H9 (cell line): ENCODE measurements at regions not wholly inside any gene's neighbourhood (a gene's known extent, or its start where the extent isn't known, plus 50 kb on each side); places are given as distances from the start of the nearest gene placed in this dataset.

ENCODE experiments used
- DNase-seq: peaks from one replicate; pipeline ENCODE4 v3.0.0-alpha.2; 2017
- H2AFZ ChIP-seq: one replicate; pipeline ENCODE4 v1.6.1; 2013; ENCODE audit warnings: mild to moderate bottlenecking, low read length, control low read depth, moderate library complexity
- H2AK5ac ChIP-seq: 2 replicates; pipeline ENCODE4 v1.6.1; 2013; ENCODE audit warnings: low read length, control low read depth, mixed read lengths; ENCODE audit not compliant: insufficient read length
- H2BK120ac ChIP-seq: one replicate; pipeline ENCODE4 v1.6.1; 2013; ENCODE audit warnings: low read depth, mild to moderate bottlenecking, low read length, control low read depth, inconsistent platforms; ENCODE audit not compliant: poor library complexity, severe bottlenecking
- H2BK12ac ChIP-seq: 2 replicates; pipeline ENCODE4 v1.6.1; 2013; ENCODE audit warnings: low read length, control low read depth, mixed read lengths, low read depth; ENCODE audit not compliant: insufficient read length
- H2BK15ac ChIP-seq: 2 replicates; pipeline ENCODE4 v1.6.1; 2013; ENCODE audit warnings: low read depth, low read length, control low read depth
- H2BK20ac ChIP-seq: one replicate; pipeline ENCODE4 v1.6.1; 2013; ENCODE audit warnings: low read depth, mild to moderate bottlenecking, low read length, control low read depth, inconsistent platforms; ENCODE audit not compliant: poor library complexity, severe bottlenecking
- H2BK5ac ChIP-seq: 2 replicates; pipeline ENCODE4 v1.6.1; 2013; ENCODE audit warnings: low read length, control low read depth, mixed read lengths; ENCODE audit not compliant: insufficient read length
- H3K14ac ChIP-seq: 2 replicates; pipeline ENCODE4 v1.6.1; 2013; ENCODE audit warnings: low read length, control low read depth; ENCODE audit not compliant: insufficient read depth
- H3K18ac ChIP-seq: 2 replicates; pipeline ENCODE4 v1.6.1; 2013; ENCODE audit warnings: low read depth, mild to moderate bottlenecking, mixed read lengths, low read length, control low read depth; ENCODE audit not compliant: insufficient read length
- H3K23ac ChIP-seq: 2 replicates; pipeline ENCODE4 v1.6.1; 2013; ENCODE audit warnings: low read length, control low read depth, mixed read lengths, low read depth; ENCODE audit not compliant: insufficient read length
- H3K23me2 ChIP-seq: 2 replicates; pipeline ENCODE4 v1.6.1; 2013; ENCODE audit warnings: low read depth, mild to moderate bottlenecking, mixed read lengths, low read length, control low read depth; ENCODE audit not compliant: insufficient read length, poor library complexity, severe bottlenecking
- H3K27ac ChIP-seq: 2 replicates; pipeline ENCODE4 v1.5.1; 2013; ENCODE audit warnings: low read length, control low read depth, mixed read lengths, low read depth; ENCODE audit not compliant: insufficient read length
- H3K27me3 ChIP-seq: 2 replicates; pipeline ENCODE4 v1.6.1; 2013; ENCODE audit warnings: low read length, control low read depth, inconsistent platforms; ENCODE audit not compliant: insufficient read depth
- H3K4ac ChIP-seq: 2 replicates; pipeline ENCODE4 v1.6.1; 2013; ENCODE audit warnings: low read depth, mild to moderate bottlenecking, control low read depth, inconsistent platforms, low read length, moderate library complexity
- H3K4me1 ChIP-seq: 2 replicates; pipeline ENCODE4 v1.6.1; 2013; ENCODE audit warnings: low read length, control low read depth, inconsistent platforms; ENCODE audit not compliant: insufficient read depth
- H3K4me2 ChIP-seq: 2 replicates; pipeline ENCODE4 v1.6.1; 2013; ENCODE audit warnings: low read length, control low read depth, mixed read lengths; ENCODE audit not compliant: insufficient read length, insufficient read depth
- H3K56ac ChIP-seq: 2 replicates; pipeline ENCODE4 v1.6.1; 2013; ENCODE audit warnings: low read depth, mild to moderate bottlenecking, mixed read lengths, low read length, control low read depth; ENCODE audit not compliant: insufficient read length
- H3K79me1 ChIP-seq: 2 replicates; pipeline ENCODE4 v1.6.1; 2013; ENCODE audit warnings: low read depth, mild to moderate bottlenecking, moderate library complexity, low read length, control low read depth, inconsistent platforms; ENCODE audit not compliant: insufficient read depth, poor library complexity, severe bottlenecking
- H3K79me2 ChIP-seq: 2 replicates; pipeline ENCODE4 v1.6.1; 2013; ENCODE audit warnings: low read length, control low read depth, inconsistent platforms; ENCODE audit not compliant: insufficient read depth
- H3K9ac ChIP-seq: 2 replicates; pipeline ENCODE4 v1.6.1; 2013; ENCODE audit warnings: low read length, control low read depth, mixed read lengths; ENCODE audit not compliant: insufficient read length; ENCODE audit errors: extremely low read depth
- H3K9me3 ChIP-seq: one replicate; pipeline ENCODE4 v1.6.1; 2013; ENCODE audit warnings: low read depth, low read length, inconsistent platforms; ENCODE audit not compliant: control insufficient read depth
- H3T11ph ChIP-seq: one replicate; pipeline ENCODE4 v1.6.1; 2013; ENCODE audit warnings: mild to moderate bottlenecking, low read length, control low read depth, inconsistent platforms
- H4K20me1 ChIP-seq: one replicate; pipeline ENCODE4 v1.6.1; 2013; ENCODE audit not compliant: control insufficient read depth, insufficient read length, insufficient read depth
- H4K5ac ChIP-seq: 2 replicates; pipeline ENCODE4 v1.6.1; 2013; ENCODE audit warnings: low read depth, mild to moderate bottlenecking, mixed read lengths, low read length, control low read depth; ENCODE audit not compliant: insufficient read length
- H4K8ac ChIP-seq: replicated peaks from 2 replicates; pipeline ENCODE4 v1.6.1; 2013; ENCODE audit warnings: low read length, control low read depth, mixed read lengths, low read depth; ENCODE audit not compliant: insufficient read length
- H4K91ac ChIP-seq: 2 replicates; pipeline ENCODE4 v1.6.1; 2013; ENCODE audit warnings: low read depth, mild to moderate bottlenecking, moderate library complexity, mixed read lengths, low read length, control low read depth; ENCODE audit not compliant: insufficient read length
- H3K27ac Mint-ChIP-seq, 3 experiments: 2 replicates in 2 of 3; 3 replicates in 1 of 3; pipeline ENCODE4 v1.8.0; 2020 to 2021; ENCODE audit warnings: mixed read lengths in 3 of 3, mild to moderate bottlenecking in 1 of 3, moderate library complexity in 1 of 3
- H3K27me3 Mint-ChIP-seq: 2 replicates; pipeline ENCODE4 v1.8.0; 2021; ENCODE audit warnings: low read depth, mild to moderate bottlenecking, moderate library complexity, mixed read lengths
- H3K36me3 Mint-ChIP-seq, 3 experiments: 2 replicates in 2 of 3; 3 replicates in 1 of 3; pipeline ENCODE4 v1.8.0; 2020 to 2021; ENCODE audit warnings: low read depth in 3 of 3, mixed read lengths in 3 of 3; ENCODE audit not compliant: insufficient read depth in 1 of 3
- H3K4me1 Mint-ChIP-seq, 2 experiments: 2 replicates each; pipeline ENCODE4 v1.8.0; 2020; ENCODE audit warnings: mixed read lengths in 2 of 2
- H3K4me3 Mint-ChIP-seq, 2 experiments: 2 replicates in 1 of 2; 3 replicates in 1 of 2; pipeline ENCODE4 v1.8.0; 2020 to 2021; ENCODE audit warnings: mild to moderate bottlenecking in 2 of 2, mixed read lengths in 2 of 2, moderate library complexity in 1 of 2
- H3K9me3 Mint-ChIP-seq, 2 experiments: 2 replicates in 1 of 2; 3 replicates in 1 of 2; pipeline ENCODE4 v1.8.0; 2020; ENCODE audit warnings: mild to moderate bottlenecking in 2 of 2, mixed read lengths in 2 of 2, moderate library complexity in 1 of 2
- WGBS: extraction: QIAGEN DNeasy Blood & Tissue Kit; methylation state at CpG from one replicate; pipeline ENCODE4 v1.1.7; 2013; ENCODE audit warnings: missing lambda C conversion rate, low lambda C conversion rate, mixed read lengths; ENCODE audit not compliant: insufficient read length; ENCODE audit errors: extremely low coverage; 5-methylcytosine and 5-hydroxymethylcytosine counted together
- TF ChIP-seq, protein P1 (sequence below): fragments of 200-600 bp; sonication (generic); conservative IDR thresholded peaks from 3 replicates; pipeline ENCODE4 v1.8.0; 2021; ENCODE audit warnings: antibody characterized with exemption, mild to moderate bottlenecking

DNA sequence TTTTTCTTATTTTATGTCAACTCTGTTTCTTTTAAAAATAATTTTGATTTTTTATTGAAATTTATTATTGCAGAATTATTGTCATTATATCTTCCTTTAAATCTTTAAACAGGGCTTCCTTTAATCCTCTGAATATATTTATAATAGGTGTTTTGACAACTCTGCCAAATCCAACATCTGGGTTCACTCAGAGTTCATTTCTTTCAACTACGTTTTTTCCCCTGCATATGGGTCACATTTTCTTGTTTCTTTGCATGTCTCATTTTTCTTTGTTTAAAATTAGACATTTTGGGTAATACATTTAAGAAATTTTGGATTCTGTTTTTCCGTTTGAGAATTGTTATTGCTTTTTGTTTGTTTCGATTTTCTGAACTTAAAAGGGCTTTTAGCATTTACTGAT lies 655.1 kb upstream of the CITED2 start:
- H3K27ac Mint-ChIP-seq, result no peak overlapping the region
- Histone ChIP-seq H3T11ph (no peak overlapping the region), H3K4me1 (no peaks in the 10 kb centered on the region)

More for the DNA sequence above, 655.1 kb upstream of the CITED2 start:
- no CpG with 5 or more reads among the region's 3 CpGs for WGBS
- Histone ChIP-seq H4K5ac (no peak overlapping the region), H3K9me3 (no peaks in the 10 kb centered on the region), H3K4me2 (no peak overlapping the region), H4K20me1 (no peaks in the 10 kb centered on the region), H2BK5ac (no peak overlapping the region), H3K27ac (no peak overlapping the region), H2BK15ac (no peak overlapping the region), H3K56ac (no peak overlapping the region), H2BK12ac (no peak overlapping the region), H2AK5ac (no peak overlapping the region), H3K79me2 (no peaks in the 10 kb centered on the region), H4K8ac (no peak overlapping the region), H3K27me3 (no peaks in the 10 kb centered on the region), H3K79me1 (no peaks in the 10 kb centered on the region), H2BK20ac (no peak overlapping the region), H2AFZ (no peak overlapping the region), H3K4ac (no peak overlapping the region), H3K23ac (no peak overlapping the region), H2BK120ac (no peak overlapping the region), H3K23me2 (no peaks in the 10 kb centered on the region), H3K14ac (no peak overlapping the region), H4K91ac (no peak overlapping the region), H3K9ac (no peak overlapping the region), H3K18ac (no peak overlapping the region)
- H3K36me3 Mint-ChIP-seq, result peaks cover 5 to 11% (median 8%) of the 10 kb centered on the region in 3 experiments; a peak in 6 of 7 replicates
- no peaks in the 10 kb centered on the region for H3K27me3 Mint-ChIP-seq
- H3K9me3 Mint-ChIP-seq, result peaks cover 11 to 17% of the 10 kb centered on the region in 2 experiments
- no peak for DNase-seq
- no peaks in the 10 kb centered on the region for H3K4me1 Mint-ChIP-seq
- no peak overlapping the region for H3K4me3 Mint-ChIP-seq
- TF ChIP-seq, protein P1, sequence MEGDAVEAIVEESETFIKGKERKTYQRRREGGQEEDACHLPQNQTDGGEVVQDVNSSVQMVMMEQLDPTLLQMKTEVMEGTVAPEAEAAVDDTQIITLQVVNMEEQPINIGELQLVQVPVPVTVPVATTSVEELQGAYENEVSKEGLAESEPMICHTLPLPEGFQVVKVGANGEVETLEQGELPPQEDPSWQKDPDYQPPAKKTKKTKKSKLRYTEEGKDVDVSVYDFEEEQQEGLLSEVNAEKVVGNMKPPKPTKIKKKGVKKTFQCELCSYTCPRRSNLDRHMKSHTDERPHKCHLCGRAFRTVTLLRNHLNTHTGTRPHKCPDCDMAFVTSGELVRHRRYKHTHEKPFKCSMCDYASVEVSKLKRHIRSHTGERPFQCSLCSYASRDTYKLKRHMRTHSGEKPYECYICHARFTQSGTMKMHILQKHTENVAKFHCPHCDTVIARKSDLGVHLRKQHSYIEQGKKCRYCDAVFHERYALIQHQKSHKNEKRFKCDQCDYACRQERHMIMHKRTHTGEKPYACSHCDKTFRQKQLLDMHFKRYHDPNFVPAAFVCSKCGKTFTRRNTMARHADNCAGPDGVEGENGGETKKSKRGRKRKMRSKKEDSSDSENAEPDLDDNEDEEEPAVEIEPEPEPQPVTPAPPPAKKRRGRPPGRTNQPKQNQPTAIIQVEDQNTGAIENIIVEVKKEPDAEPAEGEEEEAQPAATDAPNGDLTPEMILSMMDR, result no peak
